ENCODE measurements at regions not wholly inside any gene's neighbourhood (a gene's known extent, or its start where the extent isn't known, plus 50 kb on each side); places are given as distances from the start of the nearest gene placed in this dataset.
"Not testable (repeated sequence)": the region's sequence is repeated elsewhere in the genome, so short reads cannot be mapped to it uniquely, and the experiment has no call there.

GRCh38 chr4:30117433-30117832 is 602.7 kb upstream of the PCDH7 start:
- Histone ChIP-seq H3K4me3 (ENCODE audit: low read depth, low read length) (no peak overlapping the region), H3K36me3 (ENCODE audit: insufficient read depth, low read length) (no peaks in the 10 kb centered on the region), H3K79me2 (ENCODE audit: control insufficient read depth, insufficient read depth, low read length, unreplicated experiment) (no peaks in the 10 kb centered on the region), H3K27me3 (ENCODE audit: insufficient read depth, low read length) (no peaks in the 10 kb centered on the region), H2AFZ (ENCODE audit: low read length, unreplicated experiment) (no peak overlapping the region), H3K4me1 (ENCODE audit: control insufficient read depth, insufficient read depth, low read length, unreplicated experiment) (no peaks in the 10 kb centered on the region), H3K27ac (ENCODE audit: low read depth, low read length) (no peak overlapping the region)

- H3K4me3 ChIP-seq (ENCODE audit: low read depth, low read length): no peak overlapping the region
- H3K4me1 ChIP-seq (ENCODE audit: control insufficient read depth, insufficient read depth, low read length, unreplicated experiment): no peaks in the 10 kb centered on the region
- no peaks in the 10 kb centered on the region for H3K79me2 ChIP-seq (ENCODE audit: control insufficient read depth, insufficient read depth, low read length, unreplicated experiment)
- H3K27me3 ChIP-seq (ENCODE audit: insufficient read depth, low read length): no peaks in the 10 kb centered on the region
- no peak overlapping the region for H3K27ac ChIP-seq (ENCODE audit: low read depth, low read length)
- H3K36me3 ChIP-seq (ENCODE audit: insufficient read depth, low read length): no peaks in the 10 kb centered on the region
- no peak overlapping the region for H2AFZ ChIP-seq (ENCODE audit: low read length, unreplicated experiment)
These were observed 597.5 kb upstream of the PCDH7 start for GRCh38 chr4:30122711-30123110.

- H2AFZ ChIP-seq (ENCODE audit: low read length, unreplicated experiment); H3K36me3 ChIP-seq (ENCODE audit: insufficient read depth, low read length); H3K27ac ChIP-seq (ENCODE audit: low read depth, low read length); H3K4me1 ChIP-seq (ENCODE audit: control insufficient read depth, insufficient read depth, low read length, unreplicated experiment); H3K27me3 ChIP-seq (ENCODE audit: insufficient read depth, low read length); H3K4me3 ChIP-seq (ENCODE audit: low read depth, low read length); H3K79me2 ChIP-seq (ENCODE audit: control insufficient read depth, insufficient read depth, low read length, unreplicated experiment): not testable (repeated sequence)
These were observed 595.5 kb upstream of the PCDH7 start for GRCh38 chr4:30124621-30125020.

- H3K79me2 ChIP-seq (ENCODE audit: control insufficient read depth, insufficient read depth, low read length, unreplicated experiment): no peaks in the 10 kb centered on the region
- H3K4me3 ChIP-seq (ENCODE audit: low read depth, low read length): no peak overlapping the region
- H2AFZ ChIP-seq (ENCODE audit: low read length, unreplicated experiment): no peak overlapping the region
- no peaks in the 10 kb centered on the region for H3K4me1 ChIP-seq (ENCODE audit: control insufficient read depth, insufficient read depth, low read length, unreplicated experiment)
- H3K27ac ChIP-seq (ENCODE audit: low read depth, low read length): no peak overlapping the region
- no peaks in the 10 kb centered on the region for H3K27me3 ChIP-seq (ENCODE audit: insufficient read depth, low read length)
- no peaks in the 10 kb centered on the region for H3K36me3 ChIP-seq (ENCODE audit: insufficient read depth, low read length)
These were observed 594.3 kb upstream of the PCDH7 start for GRCh38 chr4:30125868-30126267.

- no peaks in the 10 kb centered on the region for H3K4me1 ChIP-seq (ENCODE audit: control insufficient read depth, insufficient read depth, low read length, unreplicated experiment)
- H2AFZ ChIP-seq (ENCODE audit: low read length, unreplicated experiment): no peak overlapping the region
- H3K4me3 ChIP-seq (ENCODE audit: low read depth, low read length): no peak overlapping the region
- H3K79me2 ChIP-seq (ENCODE audit: control insufficient read depth, insufficient read depth, low read length, unreplicated experiment): no peaks in the 10 kb centered on the region
- H3K27ac ChIP-seq (ENCODE audit: low read depth, low read length): no peak overlapping the region
- H3K27me3 ChIP-seq (ENCODE audit: insufficient read depth, low read length): no peaks in the 10 kb centered on the region
- no peaks in the 10 kb centered on the region for H3K36me3 ChIP-seq (ENCODE audit: insufficient read depth, low read length)
These were observed 593.8 kb upstream of the PCDH7 start for GRCh38 chr4:30126351-30126750.

GRCh38 chr4:30148828-30149227 is 571.3 kb upstream of the PCDH7 start:
- not testable (repeated sequence) for H3K27me3 ChIP-seq (ENCODE audit: insufficient read depth, low read length); H3K79me2 ChIP-seq (ENCODE audit: control insufficient read depth, insufficient read depth, low read length, unreplicated experiment); H2AFZ ChIP-seq (ENCODE audit: low read length, unreplicated experiment); H3K36me3 ChIP-seq (ENCODE audit: insufficient read depth, low read length); H3K4me3 ChIP-seq (ENCODE audit: low read depth, low read length); H3K27ac ChIP-seq (ENCODE audit: low read depth, low read length); H3K4me1 ChIP-seq (ENCODE audit: control insufficient read depth, insufficient read depth, low read length, unreplicated experiment)

- H3K36me3 ChIP-seq (ENCODE audit: insufficient read depth, low read length); H3K27ac ChIP-seq (ENCODE audit: low read depth, low read length); H3K27me3 ChIP-seq (ENCODE audit: insufficient read depth, low read length); H3K4me3 ChIP-seq (ENCODE audit: low read depth, low read length); H3K4me1 ChIP-seq (ENCODE audit: control insufficient read depth, insufficient read depth, low read length, unreplicated experiment); H3K79me2 ChIP-seq (ENCODE audit: control insufficient read depth, insufficient read depth, low read length, unreplicated experiment); H2AFZ ChIP-seq (ENCODE audit: low read length, unreplicated experiment): not testable (repeated sequence)
These were observed 570.6 kb upstream of the PCDH7 start for GRCh38 chr4:30149539-30149938.

- Histone ChIP-seq H2AFZ (ENCODE audit: low read length, unreplicated experiment) (no peak overlapping the region), H3K27ac (ENCODE audit: low read depth, low read length) (no peak overlapping the region), H3K27me3 (ENCODE audit: insufficient read depth, low read length) (no peaks in the 10 kb centered on the region), H3K4me3 (ENCODE audit: low read depth, low read length) (no peak overlapping the region), H3K36me3 (ENCODE audit: insufficient read depth, low read length) (no peaks in the 10 kb centered on the region), H3K79me2 (ENCODE audit: control insufficient read depth, insufficient read depth, low read length, unreplicated experiment) (no peaks in the 10 kb centered on the region), H3K4me1 (ENCODE audit: control insufficient read depth, insufficient read depth, low read length, unreplicated experiment) (no peaks in the 10 kb centered on the region)
These were observed 566.7 kb upstream of the PCDH7 start for GRCh38 chr4:30153427-30153826.

GRCh38 chr4:30160140-30160539 is 560.0 kb upstream of the PCDH7 start:
- Histone ChIP-seq H3K4me3 (ENCODE audit: low read depth, low read length) (no peak overlapping the region), H3K4me1 (ENCODE audit: control insufficient read depth, insufficient read depth, low read length, unreplicated experiment) (no peaks in the 10 kb centered on the region), H2AFZ (ENCODE audit: low read length, unreplicated experiment) (peak overlapping the region; percentile 12), H3K27ac (ENCODE audit: low read depth, low read length) (no peak overlapping the region), H3K79me2 (ENCODE audit: control insufficient read depth, insufficient read depth, low read length, unreplicated experiment) (no peaks in the 10 kb centered on the region), H3K27me3 (ENCODE audit: insufficient read depth, low read length) (no peaks in the 10 kb centered on the region), H3K36me3 (ENCODE audit: insufficient read depth, low read length) (no peaks in the 10 kb centered on the region)

- Histone ChIP-seq H3K4me1 (ENCODE audit: control insufficient read depth, insufficient read depth, low read length, unreplicated experiment) (no peaks in the 10 kb centered on the region), H3K79me2 (ENCODE audit: control insufficient read depth, insufficient read depth, low read length, unreplicated experiment) (no peaks in the 10 kb centered on the region), H3K4me3 (ENCODE audit: low read depth, low read length) (no peak overlapping the region), H3K27me3 (ENCODE audit: insufficient read depth, low read length) (no peaks in the 10 kb centered on the region), H2AFZ (ENCODE audit: low read length, unreplicated experiment) (no peak overlapping the region), H3K27ac (ENCODE audit: low read depth, low read length) (no peak overlapping the region), H3K36me3 (ENCODE audit: insufficient read depth, low read length) (no peaks in the 10 kb centered on the region)
These were observed 547.8 kb upstream of the PCDH7 start for GRCh38 chr4:30172416-30172815.

GRCh38 chr4:30181512-30181911 is 538.7 kb upstream of the PCDH7 start:
- Histone ChIP-seq H3K36me3 (ENCODE audit: insufficient read depth, low read length) (no peaks in the 10 kb centered on the region), H3K4me3 (ENCODE audit: low read depth, low read length) (no peak overlapping the region), H2AFZ (ENCODE audit: low read length, unreplicated experiment) (no peak overlapping the region)

GRCh38 chr4:30181918-30182317 is 538.3 kb upstream of the PCDH7 start:
- no peak overlapping the region for H2AFZ ChIP-seq (ENCODE audit: low read length, unreplicated experiment)
- H3K4me3 ChIP-seq (ENCODE audit: low read depth, low read length): no peak overlapping the region
- H3K79me2 ChIP-seq (ENCODE audit: control insufficient read depth, insufficient read depth, low read length, unreplicated experiment): no peaks in the 10 kb centered on the region
- no peaks in the 10 kb centered on the region for H3K4me1 ChIP-seq (ENCODE audit: control insufficient read depth, insufficient read depth, low read length, unreplicated experiment)
- H3K27me3 ChIP-seq (ENCODE audit: insufficient read depth, low read length): no peaks in the 10 kb centered on the region
- no peaks in the 10 kb centered on the region for H3K36me3 ChIP-seq (ENCODE audit: insufficient read depth, low read length)
- no peak overlapping the region for H3K27ac ChIP-seq (ENCODE audit: low read depth, low read length)

More at GRCh38 chr4:30181512-30181911, 538.7 kb upstream of the PCDH7 start:
- no peaks in the 10 kb centered on the region for H3K4me1 ChIP-seq (ENCODE audit: control insufficient read depth, insufficient read depth, low read length, unreplicated experiment)
- H3K27ac ChIP-seq (ENCODE audit: low read depth, low read length): no peak overlapping the region
- no peaks in the 10 kb centered on the region for H3K79me2 ChIP-seq (ENCODE audit: control insufficient read depth, insufficient read depth, low read length, unreplicated experiment)
- H3K27me3 ChIP-seq (ENCODE audit: insufficient read depth, low read length): no peaks in the 10 kb centered on the region
